ENCODE measurements at regions not wholly inside any gene's neighbourhood (a gene's known extent, or its start where the extent isn't known, plus 50 kb on each side); places are given as distances from the start of the nearest gene placed in this dataset.

GRCh38 chrY:15162211-15162610 lies 637.9 kb downstream of the NLGN4Y start:
- no peak for DNase-seq

- DNase-seq, result no peak
Observed at GRCh38 chrY:15179890-15180289, 655.6 kb downstream of the NLGN4Y start.

- DNase-seq, result no peak
Observed at GRCh38 chrY:15229056-15229455, 704.7 kb downstream of the NLGN4Y start.

GRCh38 chrY:15239596-15240132 lies 715.3 kb downstream of the NLGN4Y start:
- no peak for DNase-seq

- DNase-seq, result no peak
Observed at GRCh38 chrY:15259286-15259685, 735.0 kb downstream of the NLGN4Y start.

- no peak for DNase-seq
Observed at GRCh38 chrY:15286572-15286971, 762.2 kb downstream of the NLGN4Y start.

- DNase-seq, result no peak
Observed at GRCh38 chrY:15289821-15290220, 765.5 kb downstream of the NLGN4Y start.

GRCh38 chrY:15292881-15293280 lies 768.6 kb downstream of the NLGN4Y start:
- DNase-seq, result no peak

- no peak for DNase-seq
Observed at GRCh38 chrY:15301879-15302278, 777.5 kb downstream of the NLGN4Y start.

GRCh38 chrY:15312166-15312565 lies 787.8 kb downstream of the NLGN4Y start:
- DNase-seq, result no peak

- no peak for DNase-seq
Observed at GRCh38 chrY:15324189-15324588, 799.9 kb downstream of the NLGN4Y start.

GRCh38 chrY:15325201-15325600 lies 800.9 kb downstream of the NLGN4Y start:
- DNase-seq, result no peak

GRCh38 chrY:15326673-15327072 lies 802.3 kb downstream of the NLGN4Y start:
- DNase-seq, result no peak

GRCh38 chrY:15328848-15329247 lies 804.5 kb downstream of the NLGN4Y start:
- DNase-seq, result no peak

GRCh38 chrY:15343522-15343921 lies 819.2 kb downstream of the NLGN4Y start:
- DNase-seq, result no peak

GRCh38 chrY:15345471-15346155 lies 821.3 kb downstream of the NLGN4Y start:
- DNase-seq, result no peak

GRCh38 chrY:15349351-15349750 lies 825.0 kb downstream of the NLGN4Y start:
- no peak for DNase-seq

- no peak for DNase-seq
Observed at GRCh38 chrY:15355321-15355720, 831.0 kb downstream of the NLGN4Y start.

GRCh38 chrY:15360471-15360870 lies 836.1 kb downstream of the NLGN4Y start:
- no peak for DNase-seq

- no peak for DNase-seq
Observed at GRCh38 chrY:15364996-15365395, 840.7 kb downstream of the NLGN4Y start.

- no peak for DNase-seq
Observed at GRCh38 chrY:15368786-15369185, 844.5 kb downstream of the NLGN4Y start.

GRCh38 chrY:15385178-15385577 lies 860.8 kb downstream of the NLGN4Y start:
- no peak for DNase-seq

- no peak for DNase-seq
Observed at GRCh38 chrY:15397556-15398280, 873.4 kb downstream of the NLGN4Y start.

- DNase-seq, result no peak
Observed at GRCh38 chrY:15402451-15402850, 878.1 kb downstream of the NLGN4Y start.

All from activated naive CD4-positive, alpha-beta T cell treated with Interleukin-2 at 50 U/mL for 16 hours (primary cell).